BJ (cell line): ENCODE measurements at regions not wholly inside any gene's neighbourhood (a gene's known extent, or its start where the extent isn't known, plus 50 kb on each side); places are given as distances from the start of the nearest gene placed in this dataset.

Source experiments
- CTCF ChIA-PET: fragments of 350-600 bp; formaldehyde crosslinking; extraction: SDS; loops from one replicate; lab custom pipeline; 2021; ENCODE audit warnings: antibody characterized with exemption, inconsistent platforms; lab: Yijun Ruan, JAX
- POLR2A ChIA-PET: fragments of 300-600 bp; sonication (Branson Sonifier 250); formaldehyde crosslinking; extraction: SDS; loops from one replicate; lab custom pipeline; 2021; ENCODE audit warnings: antibody characterized with exemption; lab: Charles Lee
- DNase-seq: peaks from one replicate; pipeline ENCODE4 v3.0.0-alpha.2; 2011; ENCODE audit warnings: low read depth
- H3K27me3 ChIP-seq: 2 replicates; pipeline ENCODE4 v1.6.0; 2011; ENCODE audit warnings: low read length; ENCODE audit not compliant: control insufficient read depth, insufficient read depth
- H3K36me3 ChIP-seq: 2 replicates; pipeline ENCODE4 v1.5.1; 2011; ENCODE audit warnings: low read length; ENCODE audit not compliant: control insufficient read depth, insufficient read depth
- H3K4me3 ChIP-seq: 2 replicates; pipeline ENCODE4 v1.5.1; 2011; ENCODE audit warnings: low read depth, mild to moderate bottlenecking, control low read depth, low read length
- TF ChIP-seq, protein P1 (sequence below): IDR thresholded peaks from 2 replicates; pipeline ENCODE4 v1.5.1; 2011; ENCODE audit warnings: low read depth, mild to moderate bottlenecking, control low read depth, inconsistent platforms, low read length, moderate library complexity; ENCODE audit not compliant: insufficient read depth

DNA sequence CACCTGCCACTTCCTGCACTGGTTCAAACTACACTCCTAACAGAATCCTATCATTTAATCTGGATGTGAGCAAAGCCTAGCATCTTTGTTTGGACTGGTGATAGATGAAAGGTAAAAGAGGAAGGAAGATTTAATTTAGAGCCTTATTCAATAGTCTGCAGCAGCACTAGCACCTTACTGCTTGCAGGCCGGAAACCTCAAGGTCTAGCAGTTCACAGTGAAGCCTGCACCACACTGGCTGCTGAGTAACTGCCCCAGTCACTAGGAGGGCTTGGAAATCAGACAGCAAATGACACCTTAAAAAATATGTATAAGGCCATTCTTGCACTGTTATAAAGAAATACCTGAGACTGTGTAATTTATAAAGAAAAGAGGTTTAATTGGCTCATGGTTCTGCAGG, 358.0 kb downstream of the DAD1 start:
- Histone ChIP-seq H3K27me3 (no peaks in the 10 kb centered on the region), H3K4me3 (no peak overlapping the region), H3K36me3 (no peaks in the 10 kb centered on the region)
- DNase-seq: no peak
- ChIA-PET POLR2A (no interaction called here), CTCF (no interaction called here)
- TF ChIP-seq, protein P1, sequence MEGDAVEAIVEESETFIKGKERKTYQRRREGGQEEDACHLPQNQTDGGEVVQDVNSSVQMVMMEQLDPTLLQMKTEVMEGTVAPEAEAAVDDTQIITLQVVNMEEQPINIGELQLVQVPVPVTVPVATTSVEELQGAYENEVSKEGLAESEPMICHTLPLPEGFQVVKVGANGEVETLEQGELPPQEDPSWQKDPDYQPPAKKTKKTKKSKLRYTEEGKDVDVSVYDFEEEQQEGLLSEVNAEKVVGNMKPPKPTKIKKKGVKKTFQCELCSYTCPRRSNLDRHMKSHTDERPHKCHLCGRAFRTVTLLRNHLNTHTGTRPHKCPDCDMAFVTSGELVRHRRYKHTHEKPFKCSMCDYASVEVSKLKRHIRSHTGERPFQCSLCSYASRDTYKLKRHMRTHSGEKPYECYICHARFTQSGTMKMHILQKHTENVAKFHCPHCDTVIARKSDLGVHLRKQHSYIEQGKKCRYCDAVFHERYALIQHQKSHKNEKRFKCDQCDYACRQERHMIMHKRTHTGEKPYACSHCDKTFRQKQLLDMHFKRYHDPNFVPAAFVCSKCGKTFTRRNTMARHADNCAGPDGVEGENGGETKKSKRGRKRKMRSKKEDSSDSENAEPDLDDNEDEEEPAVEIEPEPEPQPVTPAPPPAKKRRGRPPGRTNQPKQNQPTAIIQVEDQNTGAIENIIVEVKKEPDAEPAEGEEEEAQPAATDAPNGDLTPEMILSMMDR: no peak

DNA sequence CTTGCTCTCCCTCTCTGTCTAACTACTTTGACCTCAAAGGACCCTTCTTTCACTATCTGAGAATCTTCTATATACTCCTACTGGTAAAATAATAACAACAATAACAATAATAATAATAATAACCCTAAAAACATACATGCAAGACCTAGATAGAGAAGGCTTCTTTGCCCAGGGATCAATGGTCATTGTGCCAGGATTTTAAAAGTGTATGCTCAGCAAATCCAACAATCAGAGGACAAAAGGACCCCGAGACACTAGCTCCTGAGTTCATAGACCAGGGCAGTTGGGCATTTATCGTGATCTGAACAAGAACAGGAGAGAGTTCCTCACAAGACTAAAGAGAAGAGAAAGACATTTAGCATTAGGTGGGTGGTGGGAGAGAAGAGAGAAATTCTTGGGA, 358.5 kb downstream of the DAD1 start:
- ChIA-PET POLR2A (no interaction called here), CTCF (no interaction called here)
- TF ChIP-seq, protein P1: no peak

DNA sequence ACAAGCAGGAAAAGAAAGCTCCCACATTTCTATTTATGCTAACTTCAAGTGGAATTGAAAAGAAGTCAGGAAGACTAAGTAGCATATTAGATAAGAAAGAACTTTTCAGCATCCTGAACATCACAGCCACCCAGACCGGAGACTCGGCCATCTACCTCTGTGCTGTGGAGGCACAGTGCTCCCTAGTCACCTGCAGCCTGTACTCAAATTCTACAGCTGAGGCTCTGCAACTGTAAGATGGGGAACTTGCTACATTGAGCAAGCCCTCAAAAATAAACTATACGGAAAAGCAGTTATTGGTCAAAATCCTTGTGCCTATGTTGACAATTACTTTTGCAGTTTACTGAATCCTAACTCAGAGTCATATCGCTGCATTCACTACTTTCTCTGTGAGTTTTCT, 361.9 kb downstream of the DAD1 start:
- ChIA-PET CTCF (interaction anchor here (0.7 to 1.5 kb wide), 3 partner anchors 9 to 134 kb away, joined by 3 to 5 read pairs (median 3); no protein-coding TSS in a partner anchor), POLR2A (no interaction called here)
- no peaks in the 10 kb centered on the region for H3K36me3 ChIP-seq

More for the DNA sequence above, 358.5 kb downstream of the DAD1 start:
- Histone ChIP-seq H3K4me3 (no peak overlapping the region), H3K27me3 (no peaks in the 10 kb centered on the region), H3K36me3 (no peaks in the 10 kb centered on the region)
- DNase-seq: no peak

DNA sequence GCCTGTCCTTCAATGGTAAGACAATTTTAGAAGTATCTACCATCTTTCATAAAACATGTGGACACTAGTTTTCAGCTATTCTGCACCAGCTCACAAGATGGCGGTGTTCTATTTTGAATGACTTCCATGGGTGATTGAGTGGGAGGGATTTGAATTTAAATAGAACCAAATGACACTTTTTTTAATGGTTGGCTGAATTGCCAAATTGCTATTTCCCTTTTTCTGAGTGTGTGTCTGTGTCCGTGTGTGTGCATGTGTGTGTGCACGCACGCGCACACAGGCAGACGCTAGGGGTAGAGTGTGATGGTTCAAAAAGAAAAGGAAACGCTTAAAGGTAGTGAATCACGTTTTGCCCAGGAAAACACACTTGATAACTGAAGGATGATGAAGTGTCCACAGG, 362.6 kb downstream of the DAD1 start:
- Histone ChIP-seq H3K27me3 (0 out of 2 replicates have a peak, but pooled peaks cover 1% of the 10 kb centered on the region), H3K36me3 (no peaks in the 10 kb centered on the region), H3K4me3 (no peak overlapping the region)
- ChIA-PET CTCF (interaction anchor here (0.7 to 1.5 kb wide), 4 partner anchors 8 to 149 kb away, joined by 3 to 5 read pairs (median 3); no protein-coding TSS in a partner anchor), POLR2A (no interaction called here)
- TF ChIP-seq, protein P1: no peak
- DNase-seq: no peak

More for the DNA sequence above, 361.9 kb downstream of the DAD1 start:
- Histone ChIP-seq H3K4me3 (no peak overlapping the region), H3K27me3 (no peaks in the 10 kb centered on the region)
- no peak for DNase-seq
- TF ChIP-seq, protein P1: no peak

DNA sequence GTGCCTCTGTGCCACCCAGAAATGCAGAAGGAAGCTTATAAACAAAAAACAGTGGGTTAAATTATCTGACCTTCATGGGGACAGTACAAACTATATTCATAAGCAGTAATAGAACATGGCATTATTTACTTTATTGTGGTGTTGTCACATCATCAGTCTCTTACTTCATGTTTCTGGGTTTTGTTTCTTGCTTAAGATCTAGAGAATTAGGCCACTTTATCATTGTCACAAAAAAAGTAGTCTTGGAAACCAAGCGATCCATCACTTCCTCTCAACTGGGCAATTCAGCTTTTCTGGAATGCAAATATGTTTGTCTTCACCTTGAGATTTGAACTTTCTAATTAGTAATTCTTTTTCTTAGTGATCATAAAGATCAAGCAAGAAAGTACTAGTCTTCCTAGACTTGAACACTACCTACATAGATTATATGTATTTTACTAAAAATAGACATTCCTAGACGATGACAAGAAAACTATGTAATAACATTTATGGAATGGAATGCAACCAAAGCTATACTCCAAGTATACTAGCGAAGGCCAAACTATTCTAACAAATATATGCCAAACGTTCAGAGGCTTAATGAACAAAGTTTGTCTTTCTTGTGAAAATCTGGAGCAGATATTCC, 363.4 kb downstream of the DAD1 start:
- no peak for DNase-seq
- POLR2A ChIA-PET: no interaction called here
- H3K4me3 ChIP-seq: no peak overlapping the region
- no peaks in the 10 kb centered on the region for H3K36me3 ChIP-seq
- TF ChIP-seq, protein P1: no peak
- CTCF ChIA-PET: interaction anchor here (0.7 to 1.2 kb wide), 3 partner anchors 25 to 150 kb away, joined by 3 to 4 read pairs (median 3); no protein-coding TSS in a partner anchor
- H3K27me3 ChIP-seq: 0 out of 2 replicates have a peak, but pooled peaks cover 1% of the 10 kb centered on the region
